DMS 273 treated with DMSO at 0.1 percent for 48 hours (cell line): ENCODE measurements at regions not wholly inside any gene's neighbourhood (a gene's known extent, or its start where the extent isn't known, plus 50 kb on each side); places are given as distances from the start of the nearest gene placed in this dataset.
A peak's percentile ranks its signal among the peaks of the same experiment; 100 is the strongest.

Experiments used
- DNase-seq: peaks from one replicate; lab custom pipeline; 2025; lab: John Stamatoyannopoulos, UW

DNA sequence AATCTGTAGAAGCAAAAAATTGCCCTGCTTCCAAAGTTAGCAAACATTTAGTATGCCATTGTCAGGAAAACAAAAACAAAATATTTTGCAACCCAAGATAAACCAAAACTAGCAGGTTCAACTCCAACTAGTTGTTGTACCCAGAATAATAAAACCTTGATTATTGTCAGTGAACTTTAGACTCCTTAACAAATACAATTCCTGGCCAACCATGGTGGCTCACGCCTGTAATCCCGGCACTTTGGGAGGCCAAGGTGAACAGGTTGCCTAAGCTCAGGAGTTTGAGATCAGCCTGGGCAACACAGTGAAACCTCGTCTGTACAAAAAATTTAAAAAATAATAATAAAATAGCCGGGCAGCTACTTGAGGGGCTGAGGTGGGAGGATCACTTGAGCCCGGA lies 53.6 kb upstream of the EPCAM start:
- no peak for DNase-seq

- DNase-seq = no peak
These were observed 55.4 kb upstream of the EPCAM start for GRCh38 chr2:47313728-47314127.

DNA sequence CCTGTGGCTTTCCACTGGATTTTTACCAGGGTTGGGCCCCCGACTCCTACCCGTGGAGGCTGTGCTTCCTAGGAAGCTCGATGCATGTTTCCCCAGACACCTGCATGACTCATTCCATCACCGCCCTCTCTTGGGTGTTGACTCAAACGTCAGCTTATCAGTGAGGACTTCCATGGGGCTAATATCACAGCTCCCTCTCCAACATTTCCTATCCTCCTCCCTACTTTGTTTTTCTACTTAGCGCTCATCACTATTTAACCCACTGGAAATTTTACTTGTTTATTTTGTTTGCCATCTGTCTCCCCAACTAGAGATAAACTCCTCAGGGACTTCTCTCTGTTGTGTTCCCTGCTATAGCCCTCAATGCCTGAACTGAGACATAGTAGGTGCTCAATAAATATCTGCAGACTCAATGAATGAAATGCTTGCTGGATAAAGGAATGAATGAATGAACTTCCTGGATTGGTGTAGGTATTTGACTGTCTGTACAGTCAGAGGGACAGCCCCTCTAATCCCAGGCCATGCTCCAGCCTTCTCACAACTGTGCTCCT lies 55.9 kb upstream of the EPCAM start:
- DNase-seq = peak; percentile 37

- no peak for DNase-seq
These were observed 56.6 kb upstream of the EPCAM start for GRCh38 chr2:47312491-47312850.

DNA sequence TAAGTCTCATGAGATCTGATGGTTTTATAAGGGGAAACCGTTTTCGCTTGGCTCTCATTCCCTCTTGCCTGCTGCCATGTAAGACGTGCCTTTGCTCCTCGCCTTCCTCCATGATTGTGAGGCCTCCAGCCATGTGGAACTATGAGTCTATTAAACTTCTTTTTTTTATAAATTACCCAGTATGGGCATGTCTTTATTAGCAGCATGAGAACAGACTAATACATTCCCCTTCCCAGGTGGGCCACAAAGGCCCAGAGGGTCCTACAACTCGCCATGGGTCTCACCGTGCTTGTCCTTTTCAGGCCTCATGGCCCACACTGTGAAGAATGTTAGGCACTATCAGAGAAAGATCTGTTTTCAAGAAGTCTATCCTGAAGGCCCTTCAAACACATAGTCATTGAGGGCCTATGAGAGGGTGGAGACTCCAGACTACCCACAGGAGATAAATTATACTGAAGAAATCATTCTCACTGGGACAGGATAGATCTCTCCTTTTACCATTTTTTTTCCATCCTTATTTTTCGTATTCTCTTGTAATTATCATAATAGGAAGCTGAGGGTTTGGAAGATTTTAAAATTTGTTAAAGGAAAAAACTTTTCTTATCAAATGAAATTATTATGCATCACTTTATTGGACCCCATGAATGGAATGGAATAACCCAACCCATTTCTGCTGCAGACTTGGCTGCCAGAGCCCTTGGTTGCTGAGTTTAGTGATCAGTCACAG lies 57.2 kb upstream of the EPCAM start:
- no peak for DNase-seq

GRCh38 chr2:47310801-47311560 lies 58.1 kb upstream of the EPCAM start:
- no peak for DNase-seq

GRCh38 chr2:47309952-47310800 lies 58.9 kb upstream of the EPCAM start:
- DNase-seq = no peak

DNA sequence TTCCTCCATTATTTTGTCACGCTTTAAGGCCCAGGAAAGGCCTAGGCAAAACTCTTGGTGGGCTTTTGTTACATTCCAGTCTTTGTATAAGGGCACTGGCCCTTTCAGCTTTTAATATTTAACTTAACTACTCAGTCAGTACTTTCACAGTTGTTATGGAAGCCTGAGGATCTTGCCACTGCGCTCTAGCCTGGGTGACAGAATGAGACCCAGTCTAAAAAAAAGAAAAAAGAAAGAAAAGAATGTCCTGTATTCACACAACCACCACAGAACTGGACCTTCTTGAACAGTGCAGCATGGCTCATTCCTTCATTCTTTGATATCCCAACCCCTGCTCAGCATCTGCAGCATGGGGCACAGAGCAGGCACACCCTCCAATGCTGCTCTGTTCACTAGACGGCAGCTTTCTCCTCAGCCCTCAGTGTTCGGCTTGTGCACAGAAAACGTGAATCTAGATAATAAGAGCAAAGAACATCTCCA lies 59.6 kb upstream of the EPCAM start:
- DNase-seq = no peak

DNA sequence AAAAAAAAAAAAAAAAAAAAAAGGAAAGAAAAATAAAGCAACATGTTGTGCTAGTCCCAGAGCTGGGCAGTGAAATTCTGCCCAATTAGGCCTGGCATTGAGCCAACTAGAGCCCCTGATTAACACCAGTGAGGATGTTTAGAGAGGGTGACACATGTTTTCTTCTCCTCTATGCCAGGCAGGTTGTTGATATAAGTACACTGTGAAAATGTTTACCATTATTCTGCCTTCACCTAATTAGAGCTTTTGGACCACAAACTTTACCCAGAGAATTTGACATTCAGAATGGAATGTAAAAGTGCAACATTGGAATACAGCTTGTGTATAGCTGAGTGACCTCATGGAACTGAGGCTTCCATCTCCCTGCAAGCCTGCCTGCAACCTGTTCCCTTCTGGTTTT lies 62.0 kb upstream of the EPCAM start:
- DNase-seq = peak; percentile 88

DNA sequence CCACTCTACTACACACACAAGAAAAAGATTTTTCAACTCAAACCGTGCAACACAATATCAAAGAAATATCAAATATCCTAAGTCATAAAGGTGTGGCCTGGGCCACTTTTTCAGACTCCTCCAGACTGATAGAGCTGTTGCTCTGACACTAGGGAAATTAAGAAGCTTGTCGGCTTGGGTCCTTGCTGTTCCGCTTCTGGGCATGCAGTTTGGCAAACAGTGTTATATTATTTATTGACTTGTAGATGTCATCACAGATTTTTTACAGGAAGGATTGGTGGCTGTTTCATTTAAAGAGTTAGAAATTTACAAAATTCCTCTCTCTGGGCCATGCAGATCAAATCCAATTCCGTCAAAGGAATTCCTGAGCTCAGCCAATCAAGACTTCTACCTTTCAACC lies 64.5 kb upstream of the EPCAM start:
- DNase-seq = no peak

- DNase-seq = no peak
These were observed 65.6 kb upstream of the EPCAM start for GRCh38 chr2:47303341-47304148.

GRCh38 chr2:47302308-47302707 lies 66.8 kb upstream of the EPCAM start:
- no peak for DNase-seq

DNA sequence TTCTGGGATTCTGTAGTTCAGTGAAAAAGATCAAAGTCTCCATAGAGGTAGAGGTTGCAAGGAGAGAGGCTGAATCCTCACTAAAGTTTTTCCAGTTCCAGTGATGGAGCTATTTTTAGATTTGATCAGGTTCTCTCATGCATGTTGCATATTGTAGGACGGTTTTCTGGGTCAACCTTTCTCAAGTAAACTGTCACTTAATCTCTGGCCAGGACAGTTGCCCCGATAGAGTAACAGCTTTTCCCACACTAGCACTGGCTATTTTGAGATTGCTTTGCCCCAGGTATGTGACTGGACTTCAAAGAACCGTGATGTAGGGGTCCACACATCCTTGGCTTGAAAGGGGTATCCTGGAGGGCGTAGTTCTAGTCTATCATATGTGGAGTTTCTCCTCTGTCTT lies 67.4 kb upstream of the EPCAM start:
- DNase-seq = no peak

- no peak for DNase-seq
These were observed 67.9 kb upstream of the EPCAM start for GRCh38 chr2:47301277-47301618.

DNA sequence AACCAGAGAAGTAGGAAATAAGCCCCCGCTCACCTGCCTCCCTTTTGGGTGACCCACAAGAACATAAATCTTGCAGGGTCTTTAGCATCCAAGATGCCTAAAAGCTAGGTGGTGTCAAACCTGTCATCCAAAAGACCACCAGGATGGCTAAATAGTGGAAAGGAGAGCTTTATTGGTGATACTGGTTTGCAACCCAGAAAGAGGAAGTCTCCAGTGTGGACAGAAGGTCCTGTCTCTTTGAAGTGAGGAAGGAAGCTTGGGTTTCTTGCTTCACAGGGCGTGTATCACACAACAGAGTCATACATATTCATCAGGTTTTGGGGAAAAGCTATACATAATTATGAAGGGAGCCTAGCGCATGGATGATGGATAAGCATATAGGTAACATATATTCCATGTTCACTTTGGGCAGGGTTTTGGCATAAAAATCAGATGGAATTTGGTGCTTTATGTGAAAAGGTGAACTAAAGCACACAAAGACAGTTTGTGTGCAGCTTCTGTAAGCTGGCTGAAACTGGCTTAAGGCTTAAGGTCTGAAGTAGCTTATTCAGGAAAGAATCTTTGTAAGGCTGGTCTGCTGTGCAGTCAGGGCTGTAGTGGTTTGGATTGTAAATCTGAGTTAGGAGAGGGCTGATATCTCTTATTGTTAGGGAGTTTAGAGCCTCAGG lies 68.4 kb upstream of the EPCAM start:
- no peak for DNase-seq

- DNase-seq = no peak
These were observed 69.0 kb upstream of the EPCAM start for GRCh38 chr2:47300081-47300480.

DNA sequence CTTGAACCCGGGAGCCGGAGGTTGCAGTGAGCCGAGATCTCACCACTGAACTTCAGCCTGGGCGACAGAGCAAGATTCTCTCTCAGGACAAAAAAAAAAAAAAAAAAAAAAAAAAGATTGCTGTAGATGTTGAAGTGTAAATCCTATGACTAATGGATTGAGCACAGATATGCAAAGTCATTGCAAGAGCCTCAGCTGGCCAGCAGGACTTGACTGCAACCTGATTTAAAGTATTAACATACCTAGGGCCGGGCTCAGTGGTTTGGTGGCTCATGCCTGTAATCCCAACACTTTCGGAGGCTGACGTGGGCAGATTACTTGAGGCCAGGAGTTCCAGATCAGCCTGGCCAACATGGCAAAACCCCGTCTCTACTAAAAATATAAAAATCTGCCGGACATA lies 69.6 kb upstream of the EPCAM start:
- no peak for DNase-seq

DNA sequence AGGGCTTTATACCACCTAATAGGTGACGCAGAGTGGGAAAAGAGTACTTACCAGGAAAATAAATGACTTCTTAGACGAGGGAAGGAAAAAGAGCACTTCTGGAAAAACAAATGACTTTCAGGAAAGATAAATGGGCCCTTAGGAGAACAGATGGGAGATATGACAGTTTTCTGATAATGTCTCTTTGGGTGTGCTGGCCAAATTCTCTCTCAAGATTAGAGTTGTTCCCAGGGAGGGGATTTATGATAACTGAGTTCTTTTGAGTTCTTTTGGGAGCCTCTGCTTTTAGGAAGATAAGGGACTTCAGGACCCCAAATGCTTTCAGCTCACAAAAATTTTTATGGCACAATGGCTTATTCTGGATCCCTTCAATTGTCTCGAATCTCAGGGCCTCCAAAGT lies 70.3 kb upstream of the EPCAM start:
- DNase-seq = no peak

- no peak for DNase-seq
These were observed 71.2 kb upstream of the EPCAM start for GRCh38 chr2:47297767-47298425.

GRCh38 chr2:47295981-47296635 lies 73.0 kb upstream of the EPCAM start:
- no peak for DNase-seq
